ENCODE measurements at regions not wholly inside any gene's neighbourhood (a gene's known extent, or its start where the extent isn't known, plus 50 kb on each side); places are given as distances from the start of the nearest gene placed in this dataset.

DNA sequence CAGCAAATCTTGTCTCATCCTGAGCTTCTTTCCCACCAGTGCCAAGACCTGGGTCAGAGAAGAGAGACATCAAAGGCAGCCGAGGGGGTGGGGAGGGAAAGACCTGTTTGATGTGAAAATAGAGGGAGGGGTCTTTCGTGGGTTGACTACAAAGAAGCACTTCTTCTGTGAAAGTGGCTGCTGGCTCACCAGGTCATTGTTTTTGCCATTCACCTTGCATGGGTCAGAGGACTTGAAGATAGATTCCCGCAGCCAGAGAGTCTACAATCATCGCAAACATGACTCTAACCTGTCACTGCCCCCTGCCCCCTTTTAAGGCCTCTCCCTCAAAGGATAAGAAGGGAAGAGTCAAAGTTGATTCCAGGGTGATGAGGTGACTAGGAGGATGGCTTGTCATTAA is 166.1 kb upstream of the BMPER start:
- TF ChIP-seq, protein P1, sequence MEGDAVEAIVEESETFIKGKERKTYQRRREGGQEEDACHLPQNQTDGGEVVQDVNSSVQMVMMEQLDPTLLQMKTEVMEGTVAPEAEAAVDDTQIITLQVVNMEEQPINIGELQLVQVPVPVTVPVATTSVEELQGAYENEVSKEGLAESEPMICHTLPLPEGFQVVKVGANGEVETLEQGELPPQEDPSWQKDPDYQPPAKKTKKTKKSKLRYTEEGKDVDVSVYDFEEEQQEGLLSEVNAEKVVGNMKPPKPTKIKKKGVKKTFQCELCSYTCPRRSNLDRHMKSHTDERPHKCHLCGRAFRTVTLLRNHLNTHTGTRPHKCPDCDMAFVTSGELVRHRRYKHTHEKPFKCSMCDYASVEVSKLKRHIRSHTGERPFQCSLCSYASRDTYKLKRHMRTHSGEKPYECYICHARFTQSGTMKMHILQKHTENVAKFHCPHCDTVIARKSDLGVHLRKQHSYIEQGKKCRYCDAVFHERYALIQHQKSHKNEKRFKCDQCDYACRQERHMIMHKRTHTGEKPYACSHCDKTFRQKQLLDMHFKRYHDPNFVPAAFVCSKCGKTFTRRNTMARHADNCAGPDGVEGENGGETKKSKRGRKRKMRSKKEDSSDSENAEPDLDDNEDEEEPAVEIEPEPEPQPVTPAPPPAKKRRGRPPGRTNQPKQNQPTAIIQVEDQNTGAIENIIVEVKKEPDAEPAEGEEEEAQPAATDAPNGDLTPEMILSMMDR (IDR thresholded peaks at IDR 0.05), result no peak
- no peak for TF ChIP-seq POLR2AphosphoS5 (IDR thresholded peaks at IDR 0.05)
- TF ChIP-seq POLR2A (IDR thresholded peaks at IDR 0.05), result no peak
- TF ChIP-seq EP300 (IDR thresholded peaks at IDR 0.05), result no peak

Data from suprapubic skin (tissue), 4 donors.